NOMO-1 (cell line): ENCODE measurements at regions not wholly inside any gene's neighbourhood (a gene's known extent, or its start where the extent isn't known, plus 50 kb on each side); places are given as distances from the start of the nearest gene placed in this dataset.

Experiments
- DNase-seq, 2 experiments: peaks; one replicate each; lab custom pipeline; 2025; ENCODE audit not compliant: unreplicated experiment in 2 of 2; lab: John Stamatoyannopoulos, UW

DNA sequence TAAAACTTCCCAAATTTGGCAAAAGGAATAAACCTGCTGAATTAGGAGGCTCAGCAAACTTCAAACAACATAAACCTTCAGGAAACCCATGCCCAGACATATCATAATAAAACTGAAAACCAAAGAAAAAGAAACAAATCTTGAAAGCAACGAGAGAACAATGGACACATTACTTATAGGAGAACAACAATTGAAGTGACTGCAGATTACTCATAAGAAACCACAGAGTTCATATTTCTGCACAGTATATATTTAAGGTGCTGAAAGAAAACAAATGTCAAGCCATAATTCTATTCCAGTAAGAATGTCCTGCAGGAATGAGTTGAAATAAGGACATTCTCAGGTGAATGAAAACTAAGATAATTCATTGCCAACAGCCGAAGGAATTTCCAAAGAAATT lies 80.8 kb upstream of the PROK2 start:
- no peak for DNase-seq

DNA sequence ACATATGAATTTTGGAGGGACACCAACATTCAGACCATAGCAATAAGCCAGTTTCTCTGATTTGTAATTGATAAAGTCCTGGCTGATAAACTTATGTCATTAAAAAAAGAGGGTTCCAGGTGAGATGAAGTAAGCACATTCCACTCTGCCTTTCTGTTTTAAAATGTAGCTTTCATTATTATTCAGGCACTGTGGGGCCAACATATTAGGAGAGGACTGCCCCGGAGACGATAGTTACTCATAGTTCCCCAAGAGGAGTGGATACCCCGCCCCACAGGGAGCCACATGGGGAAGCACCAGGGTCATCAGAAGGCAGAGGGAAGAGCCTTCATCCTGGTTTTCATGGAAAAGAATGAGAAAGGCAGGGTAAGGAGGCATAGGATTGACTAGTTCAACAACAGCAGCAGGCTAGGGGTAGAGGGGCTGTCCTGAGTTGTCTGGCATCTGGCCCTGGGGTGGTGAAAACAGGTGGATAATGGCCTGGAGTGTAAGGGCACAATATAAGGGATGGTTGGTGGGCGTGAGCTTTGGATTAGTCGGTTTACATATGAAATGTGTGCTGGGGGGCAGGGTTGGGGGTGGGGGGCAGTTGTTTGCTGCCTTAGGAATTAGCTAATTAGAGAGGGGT lies 78.7 kb upstream of the PROK2 start:
- no peak for DNase-seq

DNA sequence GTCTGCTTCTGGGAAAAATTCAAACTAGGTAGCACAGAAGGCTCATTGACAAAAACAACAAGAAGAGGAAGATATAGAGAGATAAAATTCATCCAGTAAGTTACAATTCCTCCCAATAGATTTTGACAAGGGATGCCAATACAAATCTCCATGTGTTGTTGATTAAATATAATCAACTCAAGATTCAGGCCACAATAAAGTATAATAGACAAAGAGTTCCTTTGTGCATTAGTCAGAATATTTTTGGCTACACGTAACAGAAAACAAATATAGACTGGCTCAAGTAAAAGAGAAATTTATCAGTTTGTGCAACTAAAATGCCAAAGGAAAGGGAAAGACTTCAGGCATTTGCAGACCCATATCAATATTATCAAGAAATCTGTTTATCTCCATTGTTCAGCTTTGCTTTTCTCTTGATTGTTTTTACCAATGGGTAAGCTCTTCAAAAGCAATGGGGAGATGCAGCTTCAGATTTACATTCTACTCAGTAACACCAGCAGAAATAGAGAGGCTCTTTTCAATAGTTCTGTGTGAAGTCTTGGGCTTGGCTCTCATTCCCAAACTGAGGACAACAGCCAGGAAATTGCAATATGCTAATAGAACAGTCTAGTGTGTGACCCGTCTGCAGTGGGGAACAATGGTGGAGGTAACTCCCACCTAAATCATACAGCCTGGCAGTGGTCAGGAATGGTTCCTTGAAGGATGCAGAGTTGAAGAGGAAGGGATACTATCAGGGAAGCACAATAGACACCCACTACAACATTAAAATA lies 77.6 kb upstream of the PROK2 start:
- DNase-seq, result no peak

DNA sequence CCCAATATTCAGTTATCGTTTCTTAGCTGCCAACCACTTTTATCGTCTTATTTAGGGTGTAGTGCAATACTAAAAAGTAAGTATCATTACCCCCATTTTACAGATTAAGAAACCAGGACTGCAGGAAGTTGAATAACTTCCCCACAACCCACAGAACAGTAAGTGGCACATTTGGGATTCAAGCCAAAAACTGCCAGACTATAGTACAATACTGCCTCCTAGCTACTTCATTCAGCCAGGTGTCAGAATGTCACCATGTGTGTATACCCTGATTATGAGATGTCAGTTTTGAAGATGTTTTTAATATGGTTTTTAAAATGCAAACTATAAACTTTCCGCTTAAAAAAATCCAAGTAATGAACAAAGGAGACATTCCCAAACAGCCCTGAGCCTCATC lies 74.2 kb upstream of the PROK2 start:
- DNase-seq, result peak; percentile 75 to 81

DNA sequence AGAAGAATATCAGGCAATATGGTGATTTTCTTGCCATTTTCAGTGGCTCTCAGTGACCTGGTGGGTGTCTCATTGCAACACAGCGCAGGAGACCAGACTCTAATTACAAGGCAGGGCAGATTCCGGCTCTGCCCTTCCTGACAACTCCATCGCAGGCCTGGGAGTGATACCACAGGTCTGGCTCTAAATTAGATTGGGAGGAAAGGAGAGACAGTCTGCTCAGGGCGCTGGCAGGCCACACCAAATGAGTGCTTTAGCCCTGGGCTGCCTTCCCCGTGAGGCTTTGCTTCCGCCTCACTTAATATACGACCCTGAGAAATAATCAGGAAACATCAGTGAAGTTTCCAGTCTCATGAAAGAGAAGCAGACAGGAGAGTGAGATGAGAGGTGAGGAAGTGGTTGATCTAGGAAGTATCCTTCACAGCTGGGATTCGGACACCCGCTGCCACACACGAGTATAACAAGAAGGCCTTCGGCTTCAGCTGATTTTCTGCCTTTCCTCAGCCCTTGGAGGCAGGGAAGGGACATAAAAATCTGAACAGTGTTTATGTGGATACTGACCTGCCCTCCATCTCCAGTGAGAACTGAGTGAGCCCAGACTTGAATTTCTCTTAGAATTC lies 73.7 kb upstream of the PROK2 start:
- no peak for DNase-seq

DNA sequence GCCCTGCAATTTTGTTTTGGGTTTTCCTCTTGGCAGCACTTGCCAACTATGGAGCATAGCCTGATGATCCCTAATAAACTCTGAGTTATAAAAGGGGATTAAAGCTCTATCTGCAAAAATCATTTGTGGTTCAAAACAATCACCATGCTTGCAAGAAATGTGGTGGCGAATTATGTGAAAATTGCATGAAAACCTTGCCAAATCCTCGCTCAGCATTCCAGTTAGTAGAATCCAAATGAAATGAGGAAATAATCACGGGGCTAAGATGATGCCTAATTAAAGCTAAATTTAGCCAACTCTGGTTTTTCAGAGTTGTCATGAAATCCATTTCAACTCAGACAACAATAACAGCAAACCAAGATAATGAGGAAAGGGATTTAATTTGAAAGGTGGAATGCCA lies 73.0 kb upstream of the PROK2 start:
- DNase-seq, result peak in 1 of 2 experiments; percentile 35

DNA sequence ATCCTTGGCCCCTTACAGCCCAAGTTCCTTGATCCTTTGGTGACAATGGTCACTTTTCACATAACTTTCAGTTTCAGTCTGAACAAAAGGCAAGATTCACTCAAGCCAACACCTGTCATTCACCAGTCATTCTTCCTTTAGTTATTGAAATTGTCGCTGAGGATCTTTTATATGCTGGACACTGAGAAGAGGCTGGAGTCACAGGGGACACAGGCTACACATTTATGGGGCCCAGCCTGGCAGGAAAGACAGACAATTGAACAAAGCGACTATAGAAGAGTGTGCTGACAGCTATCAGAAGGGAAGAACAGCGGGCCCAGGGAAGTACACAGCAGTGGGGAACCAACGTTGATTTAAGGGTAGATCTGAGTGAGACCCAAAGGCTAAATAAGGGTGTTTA lies 69.8 kb upstream of the PROK2 start:
- no peak for DNase-seq

DNA sequence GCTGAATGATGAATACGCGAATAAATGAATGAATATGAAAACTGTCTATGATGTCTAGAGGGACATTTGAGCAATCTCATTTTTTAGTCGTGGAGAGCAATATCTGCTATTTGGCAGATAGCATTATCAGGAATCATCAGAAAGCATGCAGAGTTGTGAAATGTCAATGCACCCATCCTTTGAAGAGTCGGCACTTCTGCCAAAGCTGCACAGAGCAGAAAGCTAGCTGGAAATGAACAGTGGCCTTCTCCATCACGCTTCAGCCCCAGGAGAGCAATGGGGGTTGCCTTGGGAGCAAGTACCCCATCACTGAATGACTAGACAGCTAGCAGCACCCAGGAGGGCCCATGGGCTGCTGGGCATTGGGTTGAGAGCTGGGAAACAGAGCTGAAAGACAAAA lies 69.1 kb upstream of the PROK2 start:
- no peak for DNase-seq

DNA sequence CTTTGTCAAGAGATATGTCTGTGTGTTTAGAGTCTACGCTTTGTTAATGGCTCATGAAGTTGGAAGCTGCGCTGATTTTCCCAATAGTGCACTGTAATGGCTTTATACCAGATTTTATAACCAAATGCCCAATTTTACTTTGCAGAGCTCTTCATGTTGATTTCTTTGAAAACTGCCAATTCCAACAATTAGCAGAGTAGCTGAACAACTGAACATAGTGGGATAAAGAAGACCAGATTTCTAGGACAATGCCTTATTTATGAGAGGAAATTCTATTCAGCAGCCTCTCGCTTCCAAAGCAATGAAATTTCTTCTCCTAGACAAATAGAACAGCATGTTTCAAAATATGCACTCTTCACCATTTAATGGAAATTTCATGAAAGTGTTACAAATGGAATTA lies 66.9 kb upstream of the PROK2 start:
- no peak for DNase-seq

DNA sequence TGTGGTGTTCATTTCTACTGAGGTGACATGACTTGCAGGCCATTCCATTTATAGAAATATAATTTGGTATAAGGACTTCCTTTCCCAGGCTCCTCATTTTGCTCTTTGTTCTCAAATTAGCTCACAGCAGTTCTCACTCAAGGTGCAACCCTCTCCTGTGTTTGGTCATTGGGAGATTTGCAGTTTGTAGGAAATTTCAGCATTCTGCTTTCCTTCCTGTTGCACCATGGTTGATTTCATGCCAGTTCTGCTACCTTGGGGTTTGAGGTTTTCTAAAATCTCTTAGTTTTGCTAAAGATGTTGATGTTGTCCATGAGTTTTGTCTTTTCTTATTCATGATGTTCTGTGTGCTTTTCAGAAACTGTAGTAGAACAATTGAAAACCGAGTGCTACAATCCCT lies 65.7 kb upstream of the PROK2 start:
- peak in 1 of 2 experiments; percentile 15 for DNase-seq

DNA sequence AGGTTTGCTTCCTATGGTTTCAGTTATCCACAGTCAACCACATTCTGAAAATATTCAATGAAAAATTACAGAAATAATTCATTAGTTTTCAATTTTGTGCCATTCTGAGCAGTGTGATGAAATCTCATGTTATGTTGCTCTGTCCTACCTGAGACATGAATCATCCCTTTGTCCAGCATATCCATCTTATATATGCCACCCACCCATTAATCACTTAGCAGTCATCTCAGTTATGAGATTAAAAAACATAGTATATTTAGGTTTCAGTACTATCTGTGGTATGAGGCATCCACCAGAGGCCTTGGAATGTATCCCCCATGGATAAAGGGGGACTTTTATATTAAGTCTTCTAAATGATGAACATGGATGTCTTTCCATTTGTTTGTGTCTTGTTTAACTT lies 64.7 kb upstream of the PROK2 start:
- no peak for DNase-seq

DNA sequence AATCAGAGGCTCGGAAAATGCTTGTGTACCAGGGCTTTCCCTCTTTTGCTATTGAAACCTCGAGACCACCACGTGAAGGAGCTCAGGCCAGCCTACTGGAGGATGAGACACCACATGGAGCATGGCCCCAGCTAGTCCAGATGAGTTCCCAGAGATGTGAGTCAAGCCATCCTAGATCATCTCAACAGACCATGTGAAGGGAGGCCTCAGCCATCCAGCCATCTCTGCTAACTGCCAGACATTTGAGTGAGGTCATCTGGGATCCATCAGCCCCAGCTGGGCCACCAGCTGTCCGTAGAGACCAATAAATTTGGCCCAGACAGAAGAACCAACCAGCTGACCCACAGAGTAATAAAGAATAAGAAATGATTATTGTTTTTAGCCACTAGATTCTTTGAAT lies 62.8 kb upstream of the PROK2 start:
- no peak for DNase-seq

DNA sequence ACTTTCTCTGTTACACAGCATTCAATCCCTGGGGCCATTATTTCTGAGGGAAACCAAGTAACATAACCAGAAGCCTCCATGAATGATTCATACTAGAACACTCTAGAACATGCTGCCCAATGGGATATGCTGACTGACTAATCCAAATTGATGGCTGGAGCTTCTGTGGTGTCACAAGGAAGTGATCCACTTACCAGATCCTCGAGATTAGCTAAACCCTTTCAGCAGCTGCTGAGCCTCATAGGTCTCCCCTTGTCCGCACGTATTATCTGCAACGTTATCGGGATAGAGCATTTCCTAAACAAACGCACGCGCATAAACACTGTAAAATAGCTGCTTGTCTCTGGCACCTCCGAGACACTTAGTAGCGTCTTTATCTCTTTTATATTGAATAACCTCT lies 61.2 kb upstream of the PROK2 start:
- no peak for DNase-seq

DNA sequence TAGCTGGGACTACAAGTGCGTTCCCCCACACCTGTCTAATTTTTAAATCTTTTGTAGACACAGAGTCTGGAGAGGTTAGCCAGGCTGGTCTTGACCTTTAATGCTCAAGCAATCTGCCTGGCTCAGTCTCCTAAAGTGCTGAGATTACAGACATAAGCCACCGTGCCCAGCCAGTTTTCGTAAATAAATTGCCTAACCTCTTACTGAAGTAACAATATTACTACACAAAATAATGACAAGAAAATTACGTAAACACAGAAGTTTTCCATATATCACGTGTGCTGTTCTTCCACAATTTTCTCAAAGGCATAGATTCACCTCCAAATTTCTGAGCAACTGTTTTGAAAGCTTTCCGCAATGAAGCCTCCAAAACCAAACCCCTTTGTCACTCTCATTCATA lies 58.1 kb upstream of the PROK2 start:
- no peak for DNase-seq

DNA sequence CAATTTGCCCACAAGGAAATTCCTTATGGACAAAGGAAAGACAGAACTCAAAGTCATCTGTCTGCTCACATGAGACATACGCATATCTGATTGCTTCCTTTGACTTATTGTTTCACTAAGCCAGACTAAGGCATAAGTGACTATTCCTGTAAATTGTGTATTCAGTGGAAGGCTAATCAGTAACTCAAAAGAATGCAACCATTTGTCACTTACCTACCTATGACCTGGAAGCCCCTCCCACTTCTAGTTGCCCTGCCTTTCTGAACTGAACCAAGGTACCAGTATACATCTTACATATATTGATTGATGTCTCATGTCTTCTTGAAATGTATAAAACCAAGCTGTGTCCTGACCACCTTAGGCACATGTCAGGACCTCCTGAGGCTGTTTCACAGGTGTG lies 53.5 kb upstream of the PROK2 start:
- no peak for DNase-seq
